ENCODE measurements at regions not wholly inside any gene's neighbourhood (a gene's known extent, or its start where the extent isn't known, plus 50 kb on each side); places are given as distances from the start of the nearest gene placed in this dataset.
A peak's percentile ranks its signal among the peaks of the same experiment; 100 is the strongest.

DNA sequence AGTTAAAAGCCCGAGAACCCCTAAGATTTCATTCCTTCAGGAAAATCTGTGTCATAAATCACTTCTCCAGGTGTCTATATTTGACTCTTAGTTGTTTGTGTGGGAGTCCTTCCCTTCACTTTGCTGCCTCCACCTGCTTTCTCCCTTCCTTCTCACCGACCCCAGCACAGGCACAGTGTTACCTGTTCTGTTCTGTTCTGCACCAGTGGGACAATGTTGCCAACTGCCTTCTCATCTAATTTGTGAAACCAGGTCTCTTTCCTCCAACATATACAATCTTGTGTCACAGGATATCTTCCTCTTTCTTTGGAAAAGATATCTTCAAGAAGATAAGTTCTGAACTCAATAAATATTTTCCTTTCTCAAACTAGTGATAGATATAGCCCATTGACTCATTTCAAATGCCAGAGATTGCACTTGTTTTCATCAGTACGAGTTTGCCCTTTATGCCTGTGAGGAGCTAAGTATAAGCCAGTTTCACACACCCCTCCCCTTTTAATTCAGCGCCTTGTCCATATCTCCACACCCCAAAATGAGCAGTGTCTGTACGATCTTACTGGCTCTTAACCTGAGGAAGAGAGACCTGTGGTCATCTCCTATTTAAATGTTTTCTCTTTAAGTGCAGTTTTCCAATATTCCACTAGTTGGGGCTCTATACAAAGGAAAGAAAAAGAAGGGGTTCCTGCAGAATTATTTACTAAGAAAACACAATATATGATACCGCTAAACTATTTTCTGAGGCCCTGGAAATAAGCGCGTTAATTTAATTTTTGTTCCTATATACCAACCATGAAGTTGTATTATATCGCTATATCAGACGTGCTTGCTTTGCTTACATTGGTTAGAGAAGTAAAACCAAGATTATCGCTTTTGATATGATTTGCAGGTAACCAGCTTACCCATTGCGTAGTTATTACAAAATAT lies 81.6 kb upstream of the PREP start:
- no peaks in the 10 kb centered on the region for H3K36me3 ChIP-seq
- TF ChIP-seq, protein P1, sequence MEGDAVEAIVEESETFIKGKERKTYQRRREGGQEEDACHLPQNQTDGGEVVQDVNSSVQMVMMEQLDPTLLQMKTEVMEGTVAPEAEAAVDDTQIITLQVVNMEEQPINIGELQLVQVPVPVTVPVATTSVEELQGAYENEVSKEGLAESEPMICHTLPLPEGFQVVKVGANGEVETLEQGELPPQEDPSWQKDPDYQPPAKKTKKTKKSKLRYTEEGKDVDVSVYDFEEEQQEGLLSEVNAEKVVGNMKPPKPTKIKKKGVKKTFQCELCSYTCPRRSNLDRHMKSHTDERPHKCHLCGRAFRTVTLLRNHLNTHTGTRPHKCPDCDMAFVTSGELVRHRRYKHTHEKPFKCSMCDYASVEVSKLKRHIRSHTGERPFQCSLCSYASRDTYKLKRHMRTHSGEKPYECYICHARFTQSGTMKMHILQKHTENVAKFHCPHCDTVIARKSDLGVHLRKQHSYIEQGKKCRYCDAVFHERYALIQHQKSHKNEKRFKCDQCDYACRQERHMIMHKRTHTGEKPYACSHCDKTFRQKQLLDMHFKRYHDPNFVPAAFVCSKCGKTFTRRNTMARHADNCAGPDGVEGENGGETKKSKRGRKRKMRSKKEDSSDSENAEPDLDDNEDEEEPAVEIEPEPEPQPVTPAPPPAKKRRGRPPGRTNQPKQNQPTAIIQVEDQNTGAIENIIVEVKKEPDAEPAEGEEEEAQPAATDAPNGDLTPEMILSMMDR (IDR thresholded peaks at IDR 0.05; ENCODE audit: borderline replicate concordance): peak; percentile 98
- intact Hi-C loops (cut with micrococcal nuclease): loop anchor here (10.0 kb wide), 2 partner anchors 250 to 740 kb away; no protein-coding TSS in a partner anchor
- H3K4me3 ChIP-seq: peak overlapping the region; percentile 24
- H3K9me3 ChIP-seq (replicated peaks): no peaks in the 10 kb centered on the region
- H3K27me3 ChIP-seq (ENCODE audit: low read depth): no peaks in the 10 kb centered on the region
- peak overlapping the region; percentile 7 for H3K27ac ChIP-seq (replicated peaks)
- no peak for DNase-seq
- H3K4me1 ChIP-seq: peaks cover 50% of the 10 kb centered on the region

DNA sequence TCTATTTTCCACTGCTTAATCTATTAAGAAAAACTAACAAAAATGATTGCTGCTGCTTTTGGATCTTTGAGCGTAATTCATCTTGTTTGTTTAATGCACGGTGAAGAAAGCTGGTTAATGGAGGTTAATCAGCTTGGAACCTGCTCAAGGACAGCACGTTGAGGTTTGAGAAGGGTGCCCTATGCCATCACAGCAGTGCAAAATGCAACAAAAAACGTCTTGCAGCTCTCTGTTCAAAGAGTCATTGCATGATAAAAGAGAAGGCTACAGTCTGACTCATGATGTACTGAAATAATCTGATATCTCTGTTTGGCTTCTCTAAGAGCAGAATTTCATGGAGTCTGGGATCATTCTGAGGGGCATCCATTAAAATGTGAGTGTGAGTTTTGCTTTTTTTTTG lies 80.6 kb upstream of the PREP start:
- Histone ChIP-seq H3K9me3 (replicated peaks) (no peaks in the 10 kb centered on the region), H3K27me3 (ENCODE audit: low read depth) (no peaks in the 10 kb centered on the region), H3K36me3 (no peaks in the 10 kb centered on the region), H3K27ac (replicated peaks) (no peak overlapping the region), H3K4me1 (peaks cover 40% of the 10 kb centered on the region), H3K4me3 (no peak overlapping the region)
- TF ChIP-seq, protein P1 (IDR thresholded peaks at IDR 0.05; ENCODE audit: borderline replicate concordance): no peak
- intact Hi-C loops (cut with micrococcal nuclease): loop anchor here (10.0 kb wide), 2 partner anchors 251 to 741 kb away; no protein-coding TSS in a partner anchor
- DNase-seq: no peak

DNA sequence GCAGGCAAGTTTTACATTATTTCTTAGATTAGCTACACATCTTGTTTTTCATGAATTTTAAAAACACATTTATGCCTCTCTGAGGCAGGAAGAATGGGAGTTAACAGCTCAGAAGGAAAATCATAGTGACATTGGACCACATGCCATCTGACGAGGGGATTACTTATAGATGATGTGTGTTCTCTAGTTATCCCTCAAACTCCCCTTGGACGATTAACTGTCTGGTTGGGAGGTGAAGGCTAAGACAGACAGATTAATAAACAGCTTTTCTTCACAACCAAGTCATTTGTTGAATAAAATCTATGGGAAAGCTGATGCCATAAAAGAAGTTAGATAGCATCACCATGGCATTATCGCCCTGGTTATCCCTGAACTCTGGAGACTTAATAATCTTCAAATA lies 80.0 kb upstream of the PREP start:
- no peaks in the 10 kb centered on the region for H3K9me3 ChIP-seq (replicated peaks)
- no peaks in the 10 kb centered on the region for H3K27me3 ChIP-seq (ENCODE audit: low read depth)
- no peak for DNase-seq
- no peaks in the 10 kb centered on the region for H3K36me3 ChIP-seq
- H3K4me3 ChIP-seq: no peak overlapping the region
- TF ChIP-seq, protein P1 (IDR thresholded peaks at IDR 0.05; ENCODE audit: borderline replicate concordance): no peak
- H3K27ac ChIP-seq (replicated peaks): no peak overlapping the region
- H3K4me1 ChIP-seq: peaks cover 35% of the 10 kb centered on the region
- intact Hi-C loops (cut with micrococcal nuclease): loop anchor here (10.0 kb wide), 2 partner anchors 252 to 742 kb away; no protein-coding TSS in a partner anchor

DNA sequence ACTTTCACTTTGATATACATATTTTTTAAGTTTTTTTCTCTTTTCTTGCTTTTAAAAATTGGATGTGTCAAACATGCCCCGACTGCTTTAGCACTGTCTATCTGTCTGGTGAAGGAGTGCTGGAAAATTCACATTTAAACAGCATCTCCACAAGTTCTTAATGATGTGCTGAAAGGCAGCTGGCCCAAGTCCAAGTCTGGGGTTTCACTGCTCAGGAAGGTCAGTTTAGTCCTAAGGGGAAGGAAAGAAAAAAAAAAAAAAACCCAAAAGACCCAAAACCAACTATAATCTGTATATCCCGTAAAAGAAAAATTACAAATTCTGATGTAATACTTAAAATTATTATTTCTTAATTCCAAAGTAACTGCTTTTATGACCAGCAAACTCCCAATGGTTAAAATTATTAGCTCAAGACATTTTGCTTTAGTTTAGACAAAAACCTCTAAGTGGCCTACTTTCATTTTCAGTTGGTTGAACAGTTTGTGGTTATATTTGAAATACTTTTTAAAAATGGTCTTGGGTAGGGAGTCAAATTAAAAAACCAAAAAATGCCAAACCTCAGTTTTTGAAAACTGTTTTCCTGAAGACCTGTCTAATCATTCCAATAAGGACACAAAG lies 79.5 kb upstream of the PREP start:
- peak; percentile 68 for DNase-seq
- Histone ChIP-seq H3K4me3 (peak overlapping the region; percentile 18), H3K36me3 (no peaks in the 10 kb centered on the region), H3K27me3 (ENCODE audit: low read depth) (no peaks in the 10 kb centered on the region), H3K27ac (replicated peaks) (no peak overlapping the region), H3K9me3 (replicated peaks) (peaks cover 5% of the 10 kb centered on the region), H3K4me1 (peaks cover 32% of the 10 kb centered on the region)
- intact Hi-C loops (cut with micrococcal nuclease): loop anchor here (10.0 kb wide), 2 partner anchors 252 to 742 kb away; no protein-coding TSS in a partner anchor
- TF ChIP-seq, protein P1 (IDR thresholded peaks at IDR 0.05; ENCODE audit: borderline replicate concordance): no peak

DNA sequence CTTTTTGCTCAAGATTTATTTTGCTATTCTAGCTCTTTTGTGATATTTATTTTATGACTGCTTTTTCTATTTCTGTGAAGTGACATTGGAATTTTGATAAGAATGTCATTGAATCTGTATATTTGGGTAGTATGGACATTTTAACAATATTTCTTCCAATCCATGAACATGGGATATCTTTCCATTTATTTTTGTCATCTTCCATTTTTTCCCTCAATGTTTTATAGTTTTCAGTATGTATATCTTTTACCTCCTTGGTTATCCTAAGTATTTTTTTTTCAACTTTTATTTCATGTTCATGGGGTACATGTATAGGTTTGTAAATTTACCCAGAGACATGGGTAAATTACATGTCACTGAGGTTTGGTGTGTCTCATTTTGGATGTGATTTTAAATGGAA lies 74.1 kb upstream of the PREP start:
- Histone ChIP-seq H3K4me1 (peaks cover 13% of the 10 kb centered on the region), H3K27me3 (ENCODE audit: low read depth) (no peaks in the 10 kb centered on the region), H3K36me3 (no peaks in the 10 kb centered on the region), H3K9me3 (replicated peaks) (peaks cover 22% of the 10 kb centered on the region), H3K4me3 (no peak overlapping the region), H3K27ac (replicated peaks) (no peak overlapping the region)
- DNase-seq: no peak
- TF ChIP-seq, protein P1 (IDR thresholded peaks at IDR 0.05; ENCODE audit: borderline replicate concordance): no peak
- intact Hi-C loops (cut with micrococcal nuclease): no loop called here

All from left ventricle myocardium inferior (tissue), 1 donor.